Head of caudate nucleus (tissue), 42 donors: ENCODE measurements at regions not wholly inside any gene's neighbourhood (a gene's known extent, or its start where the extent isn't known, plus 50 kb on each side); places are given as distances from the start of the nearest gene placed in this dataset.
"Not testable (repeated sequence)": the region's sequence is repeated elsewhere in the genome, so short reads cannot be mapped to it uniquely, and the experiment has no call there.

Experiments
- DNase-seq, 42 donors: peaks; one replicate each; pipeline versions ENCODE4 v3.0.0 to v3.0.0-alpha.2; 2020 to 2021; ENCODE audit warnings: mixed read lengths in 7 of 42
- intact Hi-C: fragments of 100-400 bp; cut with DNase I; formaldehyde crosslinking; loops from one replicate; pipeline ENCODE4 v1.15.0; 2022

GRCh38 chr4:171433674-171434073, 379.5 kb upstream of the GALNTL6 start:
- intact Hi-C loops: no loop called here
- no peak for DNase-seq

GRCh38 chr4:171432536-171432935, 380.7 kb upstream of the GALNTL6 start:
- intact Hi-C loops: no loop called here
- no peak for DNase-seq

- intact Hi-C loops: no loop called here
- no peak for DNase-seq
These were observed 382.7 kb upstream of the GALNTL6 start for GRCh38 chr4:171430495-171430894.

GRCh38 chr4:171397175-171397574, 416.0 kb upstream of the GALNTL6 start:
- intact Hi-C loops: no loop called here
- DNase-seq: no peak

GRCh38 chr4:171390626-171391025, 422.6 kb upstream of the GALNTL6 start:
- DNase-seq: no peak

GRCh38 chr4:171378323-171378722, 434.9 kb upstream of the GALNTL6 start:
- DNase-seq: no peak
- intact Hi-C loops: no loop called here

More at GRCh38 chr4:171390626-171391025, 422.6 kb upstream of the GALNTL6 start:
- intact Hi-C loops: no loop called here

GRCh38 chr4:171376724-171377123, 436.5 kb upstream of the GALNTL6 start:
- no peak for DNase-seq

GRCh38 chr4:171353535-171353934, 459.7 kb upstream of the GALNTL6 start:
- intact Hi-C loops: no loop called here
- no peak for DNase-seq

More at GRCh38 chr4:171376724-171377123, 436.5 kb upstream of the GALNTL6 start:
- intact Hi-C loops: no loop called here

- intact Hi-C loops: no loop called here
- no peak for DNase-seq
These were observed 465.1 kb upstream of the GALNTL6 start for GRCh38 chr4:171348090-171348489.

- DNase-seq: no peak
- intact Hi-C loops: no loop called here
These were observed 470.6 kb upstream of the GALNTL6 start for GRCh38 chr4:171342646-171343045.

- intact Hi-C loops: no loop called here
- DNase-seq: no peak
These were observed 472.9 kb upstream of the GALNTL6 start for GRCh38 chr4:171340258-171340657.

GRCh38 chr4:171334549-171334948, 478.7 kb upstream of the GALNTL6 start:
- intact Hi-C loops: no loop called here
- no peak for DNase-seq

- intact Hi-C loops: no loop called here
These were observed 504.5 kb upstream of the GALNTL6 start for GRCh38 chr4:171308661-171309060.

GRCh38 chr4:171298048-171298718, 515.0 kb upstream of the GALNTL6 start:
- DNase-seq, intact Hi-C loops: not testable (repeated sequence)

More at GRCh38 chr4:171308661-171309060, 504.5 kb upstream of the GALNTL6 start:
- no peak for DNase-seq

GRCh38 chr4:171288816-171289432, 524.3 kb upstream of the GALNTL6 start:
- DNase-seq: no peak
- intact Hi-C loops: no loop called here

GRCh38 chr4:171281359-171281758, 531.8 kb upstream of the GALNTL6 start:
- no peak for DNase-seq
- intact Hi-C loops: no loop called here

- no peak for DNase-seq
- intact Hi-C loops: no loop called here
These were observed 534.1 kb upstream of the GALNTL6 start for GRCh38 chr4:171279131-171279530.

GRCh38 chr4:171266671-171267070, 546.5 kb upstream of the GALNTL6 start:
- intact Hi-C loops: no loop called here
- no peak for DNase-seq

GRCh38 chr4:171265190-171265818, 547.9 kb upstream of the GALNTL6 start:
- intact Hi-C loops: no loop called here
- no peak for DNase-seq

GRCh38 chr4:171256223-171256622, 557.0 kb upstream of the GALNTL6 start:
- no peak for DNase-seq
- intact Hi-C loops: no loop called here

GRCh38 chr4:171246948-171247347, 566.3 kb upstream of the GALNTL6 start:
- intact Hi-C loops: no loop called here
- no peak for DNase-seq
